ENCODE measurements at regions not wholly inside any gene's neighbourhood (a gene's known extent, or its start where the extent isn't known, plus 50 kb on each side); places are given as distances from the start of the nearest gene placed in this dataset.
A peak's percentile ranks its signal among the peaks of the same experiment; 100 is the strongest.

DNA sequence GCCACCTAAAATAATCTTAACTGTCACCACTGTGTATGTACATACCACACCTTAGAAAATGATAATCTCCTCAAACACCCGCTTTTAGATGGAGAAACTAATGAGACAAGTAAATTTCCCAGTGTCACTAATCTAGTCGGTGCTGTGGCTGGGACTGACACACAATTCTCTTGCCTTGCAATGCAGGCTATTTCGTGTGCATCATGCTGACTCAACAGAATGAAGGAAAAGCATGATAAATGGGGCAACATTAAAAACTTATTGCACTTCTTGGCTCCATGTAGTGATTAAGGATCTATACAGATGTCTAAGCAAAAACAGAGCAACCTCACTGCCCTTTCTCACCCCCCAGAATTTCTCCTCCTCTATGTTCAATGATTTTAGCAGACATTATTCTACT, 677.9 kb downstream of the DTWD2 start:
- H3K4me2 ChIP-seq (ENCODE audit: low read length), result peak overlapping the region; percentile 25
- no peak overlapping the region for H2AFZ ChIP-seq (ENCODE audit: low read depth, low read length)
- no peaks in the 10 kb centered on the region for H3K9me3 ChIP-seq (ENCODE audit: low read length)

DNA sequence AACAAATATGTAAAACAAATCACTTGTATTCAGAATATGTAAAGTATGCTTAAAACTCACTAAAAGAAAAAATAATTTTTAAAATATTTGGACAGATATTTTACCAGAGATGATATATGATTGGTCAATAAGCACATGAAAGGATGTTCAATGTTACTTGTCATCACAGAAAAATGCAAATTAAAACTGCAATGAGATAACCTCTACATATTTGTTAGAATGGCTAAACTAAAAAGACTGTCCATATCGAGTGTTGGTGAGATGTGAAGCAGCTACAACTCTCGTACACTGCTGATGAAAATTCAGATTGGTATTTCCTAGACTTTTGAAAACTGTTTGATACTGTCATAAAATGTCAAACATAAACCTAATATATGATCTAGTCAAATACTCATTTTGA, 685.1 kb downstream of the DTWD2 start:
- H3K4me3 ChIP-seq (ENCODE audit: low read length), result no peak overlapping the region
- no peaks in the 10 kb centered on the region for H3K79me2 ChIP-seq (replicated peaks; ENCODE audit: insufficient read depth, low read length)
- no peak overlapping the region for H2AFZ ChIP-seq (ENCODE audit: low read depth, low read length)
- H3K36me3 ChIP-seq (ENCODE audit: insufficient read depth, low read length), result no peaks in the 10 kb centered on the region
- H4K20me1 ChIP-seq (ENCODE audit: insufficient read depth), result no peaks in the 10 kb centered on the region
- no peak overlapping the region for H3K4me2 ChIP-seq (ENCODE audit: low read length)
- no peaks in the 10 kb centered on the region for H3F3A ChIP-seq (ENCODE audit: insufficient read depth, low read length, poor library complexity, severe bottlenecking)
- H3K9me3 ChIP-seq (ENCODE audit: low read length), result no peaks in the 10 kb centered on the region
- no peaks in the 10 kb centered on the region for H3K27me3 ChIP-seq (ENCODE audit: insufficient read depth, low read depth, low read length)
- no peak overlapping the region for H3K27ac ChIP-seq (ENCODE audit: low read length)
- TF ChIP-seq MXI1 (conservative IDR thresholded peaks at IDR 0.05; ENCODE audit: poor library complexity, severe bottlenecking), result no peak
- no peak for TF ChIP-seq TAF1 (IDR thresholded peaks at IDR 0.05; ENCODE audit: low read depth)
- TF ChIP-seq, protein P1, sequence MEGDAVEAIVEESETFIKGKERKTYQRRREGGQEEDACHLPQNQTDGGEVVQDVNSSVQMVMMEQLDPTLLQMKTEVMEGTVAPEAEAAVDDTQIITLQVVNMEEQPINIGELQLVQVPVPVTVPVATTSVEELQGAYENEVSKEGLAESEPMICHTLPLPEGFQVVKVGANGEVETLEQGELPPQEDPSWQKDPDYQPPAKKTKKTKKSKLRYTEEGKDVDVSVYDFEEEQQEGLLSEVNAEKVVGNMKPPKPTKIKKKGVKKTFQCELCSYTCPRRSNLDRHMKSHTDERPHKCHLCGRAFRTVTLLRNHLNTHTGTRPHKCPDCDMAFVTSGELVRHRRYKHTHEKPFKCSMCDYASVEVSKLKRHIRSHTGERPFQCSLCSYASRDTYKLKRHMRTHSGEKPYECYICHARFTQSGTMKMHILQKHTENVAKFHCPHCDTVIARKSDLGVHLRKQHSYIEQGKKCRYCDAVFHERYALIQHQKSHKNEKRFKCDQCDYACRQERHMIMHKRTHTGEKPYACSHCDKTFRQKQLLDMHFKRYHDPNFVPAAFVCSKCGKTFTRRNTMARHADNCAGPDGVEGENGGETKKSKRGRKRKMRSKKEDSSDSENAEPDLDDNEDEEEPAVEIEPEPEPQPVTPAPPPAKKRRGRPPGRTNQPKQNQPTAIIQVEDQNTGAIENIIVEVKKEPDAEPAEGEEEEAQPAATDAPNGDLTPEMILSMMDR (IDR thresholded peaks at IDR 0.05; ENCODE audit: poor library complexity, severe bottlenecking), result no peak
- no peak for TF ChIP-seq EP300 (conservative IDR thresholded peaks at IDR 0.05; ENCODE audit: poor library complexity, severe bottlenecking)
- no peak for TF ChIP-seq POLR2AphosphoS5 (IDR thresholded peaks at IDR 0.05)
- TF ChIP-seq SMC3 (conservative IDR thresholded peaks at IDR 0.05; ENCODE audit: poor library complexity), result no peak
- TF ChIP-seq EZH2 (IDR thresholded peaks at IDR 0.05; ENCODE audit: borderline replicate concordance, insufficient read depth, low read length, poor library complexity, severe bottlenecking), result no peak
- TF ChIP-seq RAD21 (conservative IDR thresholded peaks at IDR 0.05), result no peak
- TF ChIP-seq REST (IDR thresholded peaks at IDR 0.05; ENCODE audit: borderline replicate concordance), result no peak
- no peaks in the 10 kb centered on the region for H3K9me2 ChIP-seq (ENCODE audit: insufficient read depth, low read length)
- no peak overlapping the region for H3K9ac ChIP-seq (ENCODE audit: low read length)

More for the DNA sequence above, 677.9 kb downstream of the DTWD2 start:
- H3K9ac ChIP-seq (ENCODE audit: low read length), result no peak overlapping the region
- H3K79me2 ChIP-seq (replicated peaks; ENCODE audit: insufficient read depth, low read length), result no peaks in the 10 kb centered on the region
- no peaks in the 10 kb centered on the region for H3K9me2 ChIP-seq (ENCODE audit: insufficient read depth, low read length)
- no peak overlapping the region for H3K4me3 ChIP-seq (ENCODE audit: low read length)
- no peaks in the 10 kb centered on the region for H4K20me1 ChIP-seq (ENCODE audit: insufficient read depth)
- no peak overlapping the region for H3K27ac ChIP-seq (ENCODE audit: low read length)
- no peak for TF ChIP-seq RAD21 (conservative IDR thresholded peaks at IDR 0.05)
- TF ChIP-seq REST (IDR thresholded peaks at IDR 0.05; ENCODE audit: borderline replicate concordance), result no peak
- TF ChIP-seq, protein P1 (IDR thresholded peaks at IDR 0.05; ENCODE audit: poor library complexity, severe bottlenecking), result no peak
- peak; percentile 41 for TF ChIP-seq POLR2AphosphoS5 (IDR thresholded peaks at IDR 0.05)
- peak; percentile 40 for TF ChIP-seq EP300 (conservative IDR thresholded peaks at IDR 0.05; ENCODE audit: poor library complexity, severe bottlenecking)
- TF ChIP-seq TAF1 (IDR thresholded peaks at IDR 0.05; ENCODE audit: low read depth), result no peak
- TF ChIP-seq MXI1 (conservative IDR thresholded peaks at IDR 0.05; ENCODE audit: poor library complexity, severe bottlenecking), result no peak
- TF ChIP-seq EZH2 (IDR thresholded peaks at IDR 0.05; ENCODE audit: borderline replicate concordance, insufficient read depth, low read length, poor library complexity, severe bottlenecking), result no peak
- TF ChIP-seq SMC3 (conservative IDR thresholded peaks at IDR 0.05; ENCODE audit: poor library complexity), result no peak
- H3K27me3 ChIP-seq (ENCODE audit: insufficient read depth, low read depth, low read length), result no peaks in the 10 kb centered on the region
- no peaks in the 10 kb centered on the region for H3K36me3 ChIP-seq (ENCODE audit: insufficient read depth, low read length)
- no peaks in the 10 kb centered on the region for H3F3A ChIP-seq (ENCODE audit: insufficient read depth, low read length, poor library complexity, severe bottlenecking)
